NOMO-1 (cell line): ENCODE measurements at regions not wholly inside any gene's neighbourhood (a gene's known extent, or its start where the extent isn't known, plus 50 kb on each side); places are given as distances from the start of the nearest gene placed in this dataset.
A peak's percentile ranks its signal among the peaks of the same experiment; 100 is the strongest.

Experiments used
- DNase-seq, 2 experiments: peaks; one replicate each; lab custom pipeline; 2025; ENCODE audit not compliant: unreplicated experiment in 2 of 2; lab: John Stamatoyannopoulos, UW

DNA sequence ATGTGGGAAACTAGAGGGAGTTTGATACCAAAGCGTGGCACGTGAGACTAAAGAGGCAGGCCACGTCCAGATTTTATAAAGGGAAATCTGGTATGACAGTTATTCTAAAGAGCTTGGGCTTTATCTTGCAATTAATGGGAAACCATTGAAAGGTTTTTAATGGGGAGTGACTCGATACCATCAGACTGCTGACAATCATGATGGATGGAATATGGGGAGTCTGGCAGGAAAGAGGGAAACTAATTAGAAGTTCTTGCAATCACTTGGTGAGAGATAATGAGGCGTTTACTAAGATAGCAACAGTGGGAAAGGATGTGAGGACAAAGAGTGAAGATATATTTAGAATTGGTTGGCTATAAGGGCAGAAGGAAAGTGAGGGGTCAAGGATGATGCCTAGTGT is 94.0 kb downstream of the MBL2 start:
- DNase-seq = no peak

GRCh38 chr10:52679117-52679516 is 93.5 kb downstream of the MBL2 start:
- peak; percentile 6 to 61 for DNase-seq

- no peak for DNase-seq
Observed at GRCh38 chr10:52682766-52683165, 89.8 kb downstream of the MBL2 start.

DNA sequence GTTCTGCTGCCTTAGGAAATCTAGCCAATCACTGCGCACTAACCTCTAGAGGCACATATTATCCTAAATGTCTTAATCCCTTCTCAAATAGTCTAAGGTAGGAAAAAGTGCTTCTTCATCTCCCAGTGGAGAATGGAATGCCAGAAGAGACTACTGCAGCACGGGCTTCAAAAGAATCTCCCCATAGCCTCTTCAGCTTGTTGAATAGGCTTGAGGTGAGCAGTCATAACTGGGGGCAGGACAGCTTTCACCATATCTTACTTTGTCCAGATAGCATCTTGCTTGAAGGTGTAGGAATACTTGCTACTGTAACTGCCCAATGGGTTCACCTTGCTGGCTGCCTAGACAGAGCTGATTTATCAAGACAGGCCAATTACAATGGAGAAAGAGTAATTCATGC is 88.8 kb downstream of the MBL2 start:
- no peak for DNase-seq

- no peak for DNase-seq
Observed at GRCh38 chr10:52688899-52689298, 83.7 kb downstream of the MBL2 start.

GRCh38 chr10:52696232-52696631 is 76.4 kb downstream of the MBL2 start:
- no peak for DNase-seq

GRCh38 chr10:52701647-52702046 is 70.9 kb downstream of the MBL2 start:
- no peak for DNase-seq

DNA sequence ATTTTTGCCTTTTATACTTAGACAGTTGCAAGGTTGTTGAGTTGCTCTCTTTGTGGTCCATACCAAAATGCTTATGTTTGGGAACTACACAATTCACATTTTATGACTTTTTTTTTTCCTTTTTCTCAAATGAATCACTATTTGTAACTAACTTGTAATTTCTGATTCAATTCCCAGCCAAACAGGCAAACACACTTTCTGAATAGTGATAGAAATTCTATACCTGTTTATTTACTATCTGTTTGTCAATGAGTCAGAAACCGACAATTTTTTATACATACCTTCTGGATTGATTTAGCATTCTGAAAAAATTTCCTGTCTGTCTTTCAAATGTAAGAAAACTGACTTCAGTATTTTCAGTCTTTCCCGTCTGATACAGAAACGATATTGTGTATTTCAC is 69.1 kb downstream of the MBL2 start:
- DNase-seq = no peak

DNA sequence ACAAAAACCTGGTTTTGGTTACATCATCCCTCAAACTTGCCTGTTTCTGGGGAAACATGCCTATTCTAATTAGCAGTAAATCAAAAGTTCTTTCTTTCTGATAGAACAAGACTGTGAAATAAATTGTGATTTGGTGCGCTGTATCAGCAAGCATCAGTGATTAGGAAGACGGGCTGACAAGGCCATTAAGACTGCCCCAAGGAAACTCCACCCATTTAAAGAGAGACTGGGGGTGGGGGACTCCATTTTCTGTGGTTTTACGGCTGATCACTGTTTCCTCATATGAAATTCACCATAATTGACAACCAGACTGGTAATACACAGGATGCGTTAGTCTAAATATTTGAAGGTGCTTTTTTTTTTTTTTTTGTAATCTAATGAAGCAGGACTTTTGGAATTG is 68.7 kb downstream of the MBL2 start:
- peak; percentile 50 to 62 for DNase-seq

GRCh38 chr10:52706332-52707070 is 66.1 kb downstream of the MBL2 start:
- DNase-seq = no peak
